K562 (cell line): ENCODE measurements at regions not wholly inside any gene's neighbourhood (a gene's known extent, or its start where the extent isn't known, plus 50 kb on each side); places are given as distances from the start of the nearest gene placed in this dataset.

Source experiments
- CBX1 ChIP-seq: sonication (generic); IDR thresholded peaks from 2 replicates; pipeline ENCODE4 v1.6.1; 2016; ENCODE audit warnings: antibody characterized with exemption, low read depth, mild to moderate bottlenecking
- CBX2 ChIP-seq: fragments of 200-600 bp; sonication (generic); IDR thresholded peaks from one replicate; pipeline ENCODE4 v1.6.1; 2012; ENCODE audit warnings: mild to moderate bottlenecking, low read length, inconsistent platforms; ENCODE audit not compliant: insufficient read depth, poor library complexity, severe bottlenecking
- DPF2 ChIP-seq: fragments of 450-650 bp; IDR thresholded peaks from 2 replicates; pipeline ENCODE4 v1.6.1; 2016
- MAFK ChIP-seq: IDR thresholded peaks from 2 replicates; pipeline ENCODE4 v1.6.1; 2011; ENCODE audit warnings: low read length, improper control_type of control experiment
- NCOA1 ChIP-seq: fragments of 450-650 bp; IDR thresholded peaks from 2 replicates; pipeline ENCODE4 v1.6.1; 2016; ENCODE audit warnings: low read depth
- SMARCA4 ChIP-seq: fragments of 450-650 bp; IDR thresholded peaks from 2 replicates; pipeline ENCODE4 v1.6.1; 2016
- SPI1 ChIP-seq: IDR thresholded peaks from 2 replicates; pipeline ENCODE4 v1.6.1; 2011; ENCODE audit warnings: low read depth, low read length, control low read depth, borderline replicate concordance
- TCF7L2 ChIP-seq: fragments of 150-350 bp; IDR thresholded peaks from 2 replicates; pipeline ENCODE4 v1.6.1; 2016; ENCODE audit warnings: low read depth, mild to moderate bottlenecking, low read length, moderate library complexity
- ZSCAN29 ChIP-seq: fragments of 450-650 bp; IDR thresholded peaks from 2 replicates; pipeline ENCODE4 v1.6.1; 2017
- TF ChIP-seq, protein P1 (sequence below): fragments of 450-650 bp; IDR thresholded peaks from 2 replicates; pipeline ENCODE4 v1.6.1; 2017; ENCODE audit warnings: antibody characterized with exemption, mild to moderate bottlenecking
- TF ChIP-seq, protein P2 (sequence below): fragments of 250-450 bp; sonication (Bioruptor Pico); IDR thresholded peaks from 2 replicates; pipeline ENCODE4 v1.8.0; 2022; ENCODE audit warnings: inconsistent platforms, mild to moderate bottlenecking, moderate library complexity, borderline replicate concordance
- TF ChIP-seq, protein P3 (sequence below), 2 experiments: fragments of 450-650 bp in 1 of 2; sonication (generic) in 1 of 2; formaldehyde crosslinking in 1 of 2; IDR thresholded peaks; 2 replicates each; pipeline versions ENCODE4 v1.7.1 to v1.9.0; 2016 to 2022; ENCODE audit warnings: inconsistent platforms in 1 of 2, mild to moderate bottlenecking in 1 of 2, missing genetic modification reagents in 1 of 2

DNA sequence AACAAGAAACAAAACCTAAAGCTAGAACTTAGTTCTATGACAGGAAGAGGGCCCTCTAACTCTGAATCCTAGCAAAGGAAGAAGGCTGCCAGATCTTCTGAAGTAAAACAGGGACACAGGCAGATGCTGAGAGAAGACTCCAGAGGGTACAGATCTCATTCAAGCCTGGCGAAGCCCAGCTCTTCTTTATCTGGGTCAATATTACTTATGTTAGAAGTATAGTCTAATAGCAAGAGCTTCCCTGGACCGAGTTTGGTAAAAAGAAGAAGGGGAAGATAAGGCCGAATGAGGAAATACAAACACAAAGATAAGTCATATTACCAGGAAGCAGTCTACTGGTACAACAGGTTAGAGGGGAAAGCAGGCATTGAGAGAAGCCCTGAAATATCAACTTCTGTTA, 79.9 kb upstream of the CCDC91 start (continued):
- peak; percentile 29; the same call in 1 of the 2 replicates for TF ChIP-seq SPI1
- TF ChIP-seq DPF2, result peak; percentile 57; the same call in 1 of the 2 replicates
- TF ChIP-seq, protein P1, sequence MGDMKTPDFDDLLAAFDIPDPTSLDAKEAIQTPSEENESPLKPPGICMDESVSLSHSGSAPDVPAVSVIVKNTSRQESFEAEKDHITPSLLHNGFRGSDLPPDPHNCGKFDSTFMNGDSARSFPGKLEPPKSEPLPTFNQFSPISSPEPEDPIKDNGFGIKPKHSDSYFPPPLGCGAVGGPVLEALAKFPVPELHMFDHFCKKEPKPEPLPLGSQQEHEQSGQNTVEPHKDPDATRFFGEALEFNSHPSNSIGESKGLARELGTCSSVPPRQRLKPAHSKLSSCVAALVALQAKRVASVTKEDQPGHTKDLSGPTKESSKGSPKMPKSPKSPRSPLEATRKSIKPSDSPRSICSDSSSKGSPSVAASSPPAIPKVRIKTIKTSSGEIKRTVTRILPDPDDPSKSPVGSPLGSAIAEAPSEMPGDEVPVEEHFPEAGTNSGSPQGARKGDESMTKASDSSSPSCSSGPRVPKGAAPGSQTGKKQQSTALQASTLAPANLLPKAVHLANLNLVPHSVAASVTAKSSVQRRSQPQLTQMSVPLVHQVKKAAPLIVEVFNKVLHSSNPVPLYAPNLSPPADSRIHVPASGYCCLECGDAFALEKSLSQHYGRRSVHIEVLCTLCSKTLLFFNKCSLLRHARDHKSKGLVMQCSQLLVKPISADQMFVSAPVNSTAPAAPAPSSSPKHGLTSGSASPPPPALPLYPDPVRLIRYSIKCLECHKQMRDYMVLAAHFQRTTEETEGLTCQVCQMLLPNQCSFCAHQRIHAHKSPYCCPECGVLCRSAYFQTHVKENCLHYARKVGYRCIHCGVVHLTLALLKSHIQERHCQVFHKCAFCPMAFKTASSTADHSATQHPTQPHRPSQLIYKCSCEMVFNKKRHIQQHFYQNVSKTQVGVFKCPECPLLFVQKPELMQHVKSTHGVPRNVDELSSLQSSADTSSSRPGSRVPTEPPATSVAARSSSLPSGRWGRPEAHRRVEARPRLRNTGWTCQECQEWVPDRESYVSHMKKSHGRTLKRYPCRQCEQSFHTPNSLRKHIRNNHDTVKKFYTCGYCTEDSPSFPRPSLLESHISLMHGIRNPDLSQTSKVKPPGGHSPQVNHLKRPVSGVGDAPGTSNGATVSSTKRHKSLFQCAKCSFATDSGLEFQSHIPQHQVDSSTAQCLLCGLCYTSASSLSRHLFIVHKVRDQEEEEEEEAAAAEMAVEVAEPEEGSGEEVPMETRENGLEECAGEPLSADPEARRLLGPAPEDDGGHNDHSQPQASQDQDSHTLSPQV, result peak; percentile 66; the same call in 1 of the 2 replicates
- no peak for TF ChIP-seq CBX1
- 0 out of 2 replicates have a peak, but pooled peaks have one; percentile 5 for TF ChIP-seq TCF7L2
- 0 out of 2 replicates have a peak, but pooled peaks have one; percentile 29 for TF ChIP-seq MAFK
- TF ChIP-seq, protein P2, sequence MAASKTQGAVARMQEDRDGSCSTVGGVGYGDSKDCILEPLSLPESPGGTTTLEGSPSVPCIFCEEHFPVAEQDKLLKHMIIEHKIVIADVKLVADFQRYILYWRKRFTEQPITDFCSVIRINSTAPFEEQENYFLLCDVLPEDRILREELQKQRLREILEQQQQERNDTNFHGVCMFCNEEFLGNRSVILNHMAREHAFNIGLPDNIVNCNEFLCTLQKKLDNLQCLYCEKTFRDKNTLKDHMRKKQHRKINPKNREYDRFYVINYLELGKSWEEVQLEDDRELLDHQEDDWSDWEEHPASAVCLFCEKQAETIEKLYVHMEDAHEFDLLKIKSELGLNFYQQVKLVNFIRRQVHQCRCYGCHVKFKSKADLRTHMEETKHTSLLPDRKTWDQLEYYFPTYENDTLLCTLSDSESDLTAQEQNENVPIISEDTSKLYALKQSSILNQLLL, result no peak
- TF ChIP-seq, protein P3, sequence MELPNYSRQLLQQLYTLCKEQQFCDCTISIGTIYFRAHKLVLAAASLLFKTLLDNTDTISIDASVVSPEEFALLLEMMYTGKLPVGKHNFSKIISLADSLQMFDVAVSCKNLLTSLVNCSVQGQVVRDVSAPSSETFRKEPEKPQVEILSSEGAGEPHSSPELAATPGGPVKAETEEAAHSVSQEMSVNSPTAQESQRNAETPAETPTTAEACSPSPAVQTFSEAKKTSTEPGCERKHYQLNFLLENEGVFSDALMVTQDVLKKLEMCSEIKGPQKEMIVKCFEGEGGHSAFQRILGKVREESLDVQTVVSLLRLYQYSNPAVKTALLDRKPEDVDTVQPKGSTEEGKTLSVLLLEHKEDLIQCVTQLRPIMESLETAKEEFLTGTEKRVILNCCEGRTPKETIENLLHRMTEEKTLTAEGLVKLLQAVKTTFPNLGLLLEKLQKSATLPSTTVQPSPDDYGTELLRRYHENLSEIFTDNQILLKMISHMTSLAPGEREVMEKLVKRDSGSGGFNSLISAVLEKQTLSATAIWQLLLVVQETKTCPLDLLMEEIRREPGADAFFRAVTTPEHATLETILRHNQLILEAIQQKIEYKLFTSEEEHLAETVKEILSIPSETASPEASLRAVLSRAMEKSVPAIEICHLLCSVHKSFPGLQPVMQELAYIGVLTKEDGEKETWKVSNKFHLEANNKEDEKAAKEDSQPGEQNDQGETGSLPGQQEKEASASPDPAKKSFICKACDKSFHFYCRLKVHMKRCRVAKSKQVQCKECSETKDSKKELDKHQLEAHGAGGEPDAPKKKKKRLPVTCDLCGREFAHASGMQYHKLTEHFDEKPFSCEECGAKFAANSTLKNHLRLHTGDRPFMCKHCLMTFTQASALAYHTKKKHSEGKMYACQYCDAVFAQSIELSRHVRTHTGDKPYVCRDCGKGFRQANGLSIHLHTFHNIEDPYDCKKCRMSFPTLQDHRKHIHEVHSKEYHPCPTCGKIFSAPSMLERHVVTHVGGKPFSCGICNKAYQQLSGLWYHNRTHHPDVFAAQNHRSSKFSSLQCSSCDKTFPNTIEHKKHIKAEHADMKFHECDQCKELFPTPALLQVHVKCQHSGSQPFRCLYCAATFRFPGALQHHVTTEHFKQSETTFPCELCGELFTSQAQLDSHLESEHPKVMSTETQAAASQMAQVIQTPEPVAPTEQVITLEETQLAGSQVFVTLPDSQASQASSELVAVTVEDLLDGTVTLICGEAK (IDR thresholded peaks at IDR 0.05), result no peak
- TF ChIP-seq, protein P3 (CRISPR knock-in tag; IDR thresholded peaks at IDR 0.05), result no peak
- TF ChIP-seq ZSCAN29, result no peak
- no peak for TF ChIP-seq CBX2
- peak; percentile 70 for TF ChIP-seq SMARCA4
- TF ChIP-seq NCOA1, result peak; percentile 25; the same call in 1 of the 2 replicates
